ENCODE measurements at regions not wholly inside any gene's neighbourhood (a gene's known extent, or its start where the extent isn't known, plus 50 kb on each side); places are given as distances from the start of the nearest gene placed in this dataset.

DNA sequence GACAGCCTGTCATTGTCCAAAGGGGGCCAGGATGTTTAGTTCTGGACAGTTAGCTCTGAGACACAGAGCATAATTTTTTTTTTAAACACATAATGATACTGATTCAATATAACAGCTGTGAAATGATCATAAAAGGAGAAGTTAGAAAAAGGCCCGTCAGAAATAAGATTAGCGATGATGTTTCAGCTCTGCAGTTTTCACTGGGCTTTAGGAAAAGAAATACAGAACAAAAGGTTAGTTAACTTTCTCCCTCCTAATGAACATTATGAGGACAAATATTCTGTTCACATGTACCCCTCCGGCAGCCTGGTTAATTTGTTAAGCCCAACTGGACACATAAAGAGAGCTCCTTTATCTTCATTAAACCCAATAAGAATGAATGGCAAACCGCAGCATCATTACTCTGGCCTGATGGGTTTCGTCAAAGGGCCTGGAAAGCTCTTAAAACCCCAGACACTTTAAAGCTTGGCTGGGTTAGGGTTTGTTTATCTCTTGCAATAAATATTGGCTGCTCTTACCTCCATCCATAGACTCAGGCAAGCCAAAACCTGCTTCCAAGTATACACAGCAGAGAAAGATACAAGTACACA, 394.6 kb downstream of the KIF16B start:
- no peaks in the 10 kb centered on the region for H3K4me1 ChIP-seq (ENCODE audit: control insufficient read depth, insufficient read depth, low read length)
- no peak overlapping the region for H3K18ac ChIP-seq (ENCODE audit: low read depth, low read length)
- BruUV-seq (replicated peaks): no TSS peak
- CTCF ChIA-PET: no interaction called here
- POLR2A ChIA-PET (ENCODE audit: unreplicated experiment): interaction anchor here (0.6 kb wide), 1 partner anchor 1422 kb away, joined by 3 read pairs; no protein-coding TSS in a partner anchor
- no peak overlapping the region for H2BK5ac ChIP-seq (ENCODE audit: low read depth, low read length, poor library complexity, severe bottlenecking)
- dilution Hi-C loops (cut with HindIII; ENCODE audit: low sequenced_read_pairs, unreplicated experiment): no loop called here
- no peak overlapping the region for H3K14ac ChIP-seq (replicated peaks; ENCODE audit: low read depth, low read length)
- no peak for DNase-seq
- H3K56ac ChIP-seq (ENCODE audit: extremely low read depth, insufficient read depth, low read length): no peak overlapping the region
- no peak for ATAC-seq (ENCODE audit: low read depth)
- no peak overlapping the region for H2BK15ac ChIP-seq (ENCODE audit: low read depth, low read length)
- H3K4ac ChIP-seq (ENCODE audit: low read depth, low read length): no peak overlapping the region
- no peak overlapping the region for H3K9ac ChIP-seq (ENCODE audit: low read depth, low read length)
- intact Hi-C loops (cut with micrococcal nuclease): no loop called here
- H3K27me3 ChIP-seq (ENCODE audit: control insufficient read depth, insufficient read depth, low read length): no peaks in the 10 kb centered on the region
- no peak overlapping the region for H2AK9ac ChIP-seq (replicated peaks; ENCODE audit: low read depth, low read length, poor library complexity)
- H4K91ac ChIP-seq (ENCODE audit: insufficient read depth, low read depth, low read length): no peak overlapping the region
- no peak overlapping the region for H2AK5ac ChIP-seq (ENCODE audit: low read depth, low read length)
- H4K8ac ChIP-seq (ENCODE audit: low read depth in 2 of 2, low read length in 2 of 2): no peak overlapping the region
- H3K4me2 ChIP-seq (ENCODE audit: low read depth, low read length): no peak overlapping the region
- H4K5ac ChIP-seq (ENCODE audit: low read depth, low read length): no peak overlapping the region
- in situ Hi-C loops (cut with MboI; ENCODE audit: low sequenced_read_pairs): no loop called here
- no CpG with 5 or more reads among the region's 5 CpGs for WGBS, 2 experiments (ENCODE audit: extremely low coverage in 2 of 2, insufficient read length in 1 of 2)
- TF ChIP-seq FOS (IDR thresholded peaks at IDR 0.05; ENCODE audit: low read depth, low read length) (no peak), SMC3 (IDR thresholded peaks at IDR 0.05; ENCODE audit: low read depth, low read length) (no peak), RAD21 (IDR thresholded peaks at IDR 0.05; ENCODE audit: low read length) (no peak), MXI1 (IDR thresholded peaks at IDR 0.05; ENCODE audit: borderline replicate concordance, low read depth, low read length) (no peak), POLR2A (IDR thresholded peaks at IDR 0.05; ENCODE audit: low read depth, low read length) (no peak), RFX5 (IDR thresholded peaks at IDR 0.05; ENCODE audit: low read depth, low read length) (no peak), BHLHE40 (IDR thresholded peaks at IDR 0.05; ENCODE audit: low read depth, low read length) (no peak), CTCF (conservative IDR thresholded peaks at IDR 0.05; ENCODE audit: low read depth, low read length) (no peak), ELK1 (IDR thresholded peaks at IDR 0.05; ENCODE audit: borderline replicate concordance, low read depth, low read length) (no peak), MAFK (IDR thresholded peaks at IDR 0.05; ENCODE audit: low read depth, low read length) (no peak), CHD1 (IDR thresholded peaks at IDR 0.05; ENCODE audit: low read depth, low read length) (no peak), NFE2L2 (IDR thresholded peaks at IDR 0.05; ENCODE audit: low read depth, low read length) (no peak), MAZ (IDR thresholded peaks at IDR 0.05; ENCODE audit: borderline replicate concordance, low read depth, low read length) (no peak), USF2 (IDR thresholded peaks at IDR 0.05; ENCODE audit: low read depth, low read length) (no peak), CEBPB (IDR thresholded peaks at IDR 0.05; ENCODE audit: low read depth, low read length) (no peak)
- no peak overlapping the region for H3K27ac ChIP-seq (ENCODE audit: insufficient read depth, low read length)
- H2BK120ac ChIP-seq (ENCODE audit: low read depth, low read length): no peak overlapping the region
- no peaks in the 10 kb centered on the region for H4K20me1 ChIP-seq (ENCODE audit: insufficient read depth, low read length)
- no peak overlapping the region for H2AFZ ChIP-seq (replicated peaks; ENCODE audit: low read length, poor library complexity)
- H3K9me3 ChIP-seq (ENCODE audit: control insufficient read depth, insufficient read depth, low read length): peaks cover 9% of the 10 kb centered on the region
- H3K79me1 ChIP-seq (ENCODE audit: low read depth in 1 of 2, low read length in 2 of 2): no peaks in the 10 kb centered on the region
- H3K23ac ChIP-seq (ENCODE audit: low read depth, low read length): no peak overlapping the region
- no peaks in the 10 kb centered on the region for H3K36me3 ChIP-seq (ENCODE audit: control insufficient read depth, insufficient read depth, low read length)
- no peaks in the 10 kb centered on the region for H3K9me1 ChIP-seq (ENCODE audit: insufficient read depth, low read length)
- no peak overlapping the region for H3K4me3 ChIP-seq (ENCODE audit: insufficient read depth, low read depth, low read length)
- no peak overlapping the region for H2BK20ac ChIP-seq (ENCODE audit: low read depth, low read length)
